Fibroblast of skin of right biceps (primary cell): ENCODE measurements at regions not wholly inside any gene's neighbourhood (a gene's known extent, or its start where the extent isn't known, plus 50 kb on each side); places are given as distances from the start of the nearest gene placed in this dataset.

Source experiments
- DNase-seq: peaks from one replicate; pipeline ENCODE4 v3.0.0-alpha.2; 2013

DNA sequence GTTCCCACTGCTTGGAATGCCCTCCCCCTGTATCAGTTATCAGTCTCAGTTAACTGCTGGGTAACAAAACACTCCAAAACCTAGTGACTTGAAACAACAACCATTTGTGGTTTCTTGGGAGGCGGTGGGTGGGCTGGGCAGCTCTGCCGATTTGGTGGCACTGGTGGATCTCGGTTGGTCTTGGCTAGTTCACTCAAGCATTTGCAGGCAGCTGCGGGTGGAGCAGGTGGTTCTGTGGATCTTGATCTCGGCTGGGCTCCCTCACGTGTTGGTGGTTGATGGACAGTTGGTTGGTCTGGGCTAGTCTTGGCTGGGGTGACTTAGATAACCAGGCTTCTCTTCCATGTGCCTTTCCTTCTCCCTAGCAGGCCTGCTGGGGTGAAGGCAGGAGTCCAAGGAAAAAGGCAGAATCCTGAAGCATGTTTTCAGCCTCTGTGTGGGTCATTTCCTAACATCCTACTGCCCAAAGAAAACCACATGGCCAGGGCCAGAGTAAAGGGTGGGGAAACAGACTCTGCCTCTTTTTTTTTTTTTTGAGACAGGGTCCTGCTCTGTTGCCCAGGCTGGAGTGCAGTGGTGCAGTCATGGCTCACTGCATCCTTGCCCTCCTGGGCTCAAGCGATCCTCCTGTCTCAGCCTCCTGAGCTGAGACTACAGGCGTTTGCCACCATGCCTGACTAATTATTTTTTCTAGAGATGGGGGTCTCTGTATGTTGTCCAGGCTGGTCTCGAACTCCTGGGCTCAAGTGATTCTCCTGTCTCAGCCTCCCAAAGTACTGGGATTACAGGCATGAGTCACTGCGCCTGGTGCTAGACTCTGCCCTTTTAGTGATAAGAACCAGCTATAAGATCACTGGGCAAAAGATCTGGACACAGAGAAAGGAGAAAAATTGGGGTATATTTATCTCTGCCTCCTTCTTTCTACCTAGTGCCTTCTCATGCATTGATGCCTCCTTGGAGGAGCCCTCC lies 183.7 kb downstream of the RGS3 start:
- no peak for DNase-seq

DNA sequence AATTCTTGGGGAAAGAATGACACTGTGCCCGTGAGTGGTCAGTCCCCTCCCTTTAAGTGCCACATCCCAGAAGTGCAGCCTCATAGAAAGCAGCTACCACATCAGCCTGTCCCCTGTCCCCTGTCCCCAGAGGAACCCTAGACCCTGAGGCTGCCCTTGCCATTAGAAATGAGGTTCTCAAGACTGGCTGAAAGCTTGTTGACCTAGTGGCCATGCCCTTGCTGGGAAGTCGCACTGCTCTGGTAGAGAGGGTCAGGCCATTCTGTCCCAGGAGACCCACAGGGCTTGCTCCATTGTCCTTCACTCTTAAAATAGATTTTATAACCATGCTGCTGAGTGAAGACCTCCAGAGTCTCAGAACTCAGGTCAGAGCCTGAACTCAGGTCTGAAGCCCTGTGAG lies 184.5 kb downstream of the RGS3 start:
- no peak for DNase-seq

DNA sequence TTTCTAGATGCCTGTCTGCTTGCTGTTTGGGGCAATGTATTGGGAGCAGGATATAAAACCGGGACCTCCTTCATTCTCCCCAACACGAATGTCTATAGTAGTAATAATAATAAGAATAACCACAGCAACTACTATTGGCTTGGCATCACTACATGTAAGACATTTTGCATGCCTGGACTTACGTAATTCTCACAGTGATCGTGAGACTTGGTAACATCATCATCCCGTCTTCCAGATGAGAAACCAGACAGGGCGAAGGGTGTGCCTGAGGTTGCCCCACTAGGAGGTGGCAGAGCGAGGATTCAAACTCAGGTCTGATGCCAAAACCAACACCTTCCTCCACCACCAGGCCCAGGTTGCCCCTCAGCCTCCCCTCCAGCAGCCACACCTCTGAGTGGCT lies 185.1 kb downstream of the RGS3 start:
- DNase-seq, result no peak

DNA sequence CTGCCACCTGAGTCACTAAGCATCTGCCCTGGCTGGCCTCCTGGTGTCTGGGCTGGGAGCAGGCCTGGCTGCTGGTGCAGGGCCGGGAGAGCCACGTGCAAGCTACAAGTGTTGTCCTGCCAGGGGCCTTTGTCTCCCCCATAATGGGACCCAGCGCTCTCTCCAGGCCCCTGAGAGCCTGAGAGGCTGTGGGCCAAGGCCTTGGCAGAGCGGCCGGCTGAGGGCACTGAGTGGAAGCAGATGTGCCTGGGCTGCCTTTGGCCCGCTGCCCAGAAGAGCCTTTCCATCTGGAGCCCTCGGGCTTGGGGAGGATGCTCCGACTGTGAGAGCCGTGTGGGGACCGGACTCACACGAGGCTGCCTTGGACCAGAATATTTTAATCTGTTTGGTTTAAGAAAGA lies 185.5 kb downstream of the RGS3 start:
- peak; percentile 41 for DNase-seq

DNA sequence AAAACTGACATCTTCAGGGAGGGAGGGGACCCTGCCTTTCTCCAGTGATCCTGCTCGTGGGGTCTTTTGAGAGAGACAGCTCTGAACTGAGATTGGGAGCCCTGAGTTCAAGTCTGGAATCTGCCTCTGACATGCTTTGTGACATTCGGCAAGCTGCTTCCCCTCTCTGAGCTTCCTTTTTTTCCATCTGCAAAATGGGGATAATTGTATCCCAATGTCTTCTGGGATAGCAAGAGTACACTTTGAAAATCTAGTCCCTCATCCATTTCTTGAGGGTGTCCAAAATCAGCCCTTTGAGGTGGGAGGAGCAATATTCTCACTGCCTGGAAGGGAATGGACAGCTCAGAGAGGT lies 186.3 kb downstream of the RGS3 start:
- no peak for DNase-seq

DNA sequence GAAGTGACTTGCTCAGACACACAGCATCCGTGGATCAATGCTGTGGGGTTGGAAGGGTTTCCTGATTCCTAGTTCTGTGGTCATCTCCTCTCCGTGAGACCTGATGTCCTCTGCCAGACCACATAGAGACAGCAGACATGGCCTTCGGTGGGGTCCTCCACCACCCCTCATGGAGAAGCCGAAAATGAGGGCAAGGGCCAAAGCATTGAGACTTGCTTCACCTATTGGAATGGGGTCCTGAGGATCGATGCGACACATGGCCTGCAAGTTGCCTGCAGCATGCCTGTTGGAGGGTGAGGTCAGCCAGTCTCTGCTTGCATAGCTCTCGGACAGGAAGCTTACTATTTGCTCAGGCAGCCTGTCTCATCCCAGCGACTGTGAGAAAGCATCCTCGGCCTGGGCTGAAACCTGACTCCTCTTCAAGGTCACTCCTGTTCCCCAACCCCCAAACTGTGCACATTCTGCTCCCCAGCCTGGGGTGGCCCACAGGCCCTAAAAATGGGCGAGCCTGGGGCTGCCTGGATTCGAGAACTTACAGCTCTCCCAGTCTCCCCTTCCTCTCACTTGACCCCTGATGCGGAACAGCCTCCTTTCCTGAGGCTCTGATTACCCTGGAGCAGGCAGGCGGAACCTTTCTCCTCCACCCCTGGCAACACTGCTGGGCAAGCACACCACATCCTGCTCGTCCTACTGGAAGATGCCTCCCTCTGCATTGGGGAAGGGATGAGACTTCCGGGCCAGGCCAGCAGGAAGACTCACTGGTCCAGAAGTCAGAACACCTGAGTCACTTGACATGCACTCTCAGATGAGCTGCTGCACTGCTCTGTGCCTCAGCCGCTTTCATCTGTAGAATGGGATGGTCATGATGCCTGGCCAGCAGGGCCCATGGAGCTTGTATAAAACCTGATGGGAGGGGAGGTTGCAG lies 186.9 kb downstream of the RGS3 start:
- peak; percentile 53 for DNase-seq

DNA sequence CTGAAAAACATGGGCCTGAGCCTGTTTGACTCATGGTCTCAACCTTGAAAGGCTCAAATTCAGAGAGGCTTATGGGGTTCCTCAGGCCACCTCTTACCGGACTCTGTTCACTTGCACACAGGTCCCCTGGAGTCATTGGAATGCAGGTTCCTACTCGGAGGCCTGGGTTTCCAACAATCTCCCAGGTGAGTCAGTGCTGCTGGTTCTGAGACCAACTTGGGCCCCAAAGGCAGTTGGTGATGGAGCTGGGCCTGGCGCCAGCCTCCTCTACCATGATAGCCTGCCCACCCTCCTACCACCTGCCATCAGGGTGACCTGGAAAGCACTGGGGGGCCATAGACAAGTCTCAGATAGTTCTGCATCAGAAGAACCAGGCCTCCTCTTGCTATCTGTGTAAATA lies 188.4 kb downstream of the RGS3 start:
- no peak for DNase-seq

DNA sequence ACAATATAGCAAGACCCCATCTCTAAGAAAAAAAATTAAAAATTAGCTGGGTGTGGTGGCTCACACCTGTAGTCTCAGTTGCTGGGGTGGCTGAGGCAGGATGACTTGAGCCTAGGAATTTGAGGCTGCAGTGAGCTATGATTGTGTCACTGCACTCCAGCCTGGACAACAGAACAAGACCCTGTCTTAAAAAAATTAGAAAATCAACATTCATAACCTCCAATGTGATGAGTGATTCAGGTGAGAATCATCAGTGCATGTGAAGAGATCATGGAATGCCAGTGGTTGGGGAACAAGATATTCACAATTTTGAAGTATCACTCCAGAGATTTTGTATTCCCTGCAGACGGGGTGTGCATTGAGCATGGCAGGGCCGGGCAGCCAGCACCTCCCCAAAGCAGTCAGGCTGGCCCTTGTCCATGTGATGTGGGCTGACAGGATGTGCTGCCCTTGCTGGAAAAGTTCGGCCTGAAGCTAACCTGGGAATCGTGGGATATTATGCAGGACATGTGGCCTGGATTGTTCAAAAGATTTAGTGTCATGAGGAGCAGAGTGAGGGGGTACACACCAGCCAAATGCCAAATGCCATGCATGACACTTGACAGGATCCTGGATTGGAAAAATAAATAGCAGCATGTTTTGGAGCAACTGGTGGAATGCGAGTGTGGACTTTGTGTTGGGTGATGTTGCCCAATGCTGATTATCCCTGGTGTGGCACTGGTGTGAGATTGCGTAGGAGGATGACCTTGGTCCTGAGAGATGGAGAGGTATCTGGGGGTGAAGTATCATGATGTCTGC lies 189.0 kb downstream of the RGS3 start:
- no peak for DNase-seq

DNA sequence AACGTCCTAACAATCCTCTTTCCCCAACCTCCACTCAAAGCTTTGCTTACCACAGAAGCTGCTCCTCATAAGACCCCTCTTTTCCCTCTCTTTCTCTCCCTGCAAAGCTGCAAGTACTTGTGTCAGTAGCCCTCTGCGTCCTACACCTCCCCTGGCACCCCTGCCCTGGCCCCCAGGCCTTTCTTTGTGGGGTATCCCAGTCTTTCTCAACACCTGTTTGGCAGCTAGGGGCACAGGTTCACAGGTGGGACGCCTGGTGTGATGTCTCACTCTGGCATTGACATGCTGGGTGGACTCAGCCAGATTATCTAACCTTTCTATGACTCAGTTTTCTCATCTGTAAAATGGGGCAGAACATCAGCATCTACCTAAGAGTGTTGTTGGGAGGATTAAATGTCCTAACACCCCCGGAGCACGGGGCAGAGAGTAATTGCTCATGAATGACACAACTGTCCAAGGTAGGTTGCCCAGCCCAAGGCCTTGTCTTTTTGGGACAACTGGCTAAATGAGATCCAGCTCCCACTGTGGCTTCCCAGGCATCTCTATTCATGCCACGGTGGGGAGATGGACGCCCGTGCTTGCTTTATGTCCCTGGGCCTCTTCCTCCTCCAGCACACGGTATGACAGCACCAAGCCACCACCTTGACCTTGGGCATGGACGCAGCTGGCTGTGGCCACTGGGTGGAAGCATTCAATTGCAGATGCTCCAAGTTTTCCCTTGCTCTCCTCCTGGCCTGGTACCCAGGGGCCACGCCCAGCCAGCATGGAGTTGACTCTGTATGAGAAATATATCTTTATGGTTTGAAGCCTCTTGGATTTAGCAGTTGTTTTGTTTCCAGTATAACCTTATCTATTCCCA lies 190.4 kb downstream of the RGS3 start:
- no peak for DNase-seq

DNA sequence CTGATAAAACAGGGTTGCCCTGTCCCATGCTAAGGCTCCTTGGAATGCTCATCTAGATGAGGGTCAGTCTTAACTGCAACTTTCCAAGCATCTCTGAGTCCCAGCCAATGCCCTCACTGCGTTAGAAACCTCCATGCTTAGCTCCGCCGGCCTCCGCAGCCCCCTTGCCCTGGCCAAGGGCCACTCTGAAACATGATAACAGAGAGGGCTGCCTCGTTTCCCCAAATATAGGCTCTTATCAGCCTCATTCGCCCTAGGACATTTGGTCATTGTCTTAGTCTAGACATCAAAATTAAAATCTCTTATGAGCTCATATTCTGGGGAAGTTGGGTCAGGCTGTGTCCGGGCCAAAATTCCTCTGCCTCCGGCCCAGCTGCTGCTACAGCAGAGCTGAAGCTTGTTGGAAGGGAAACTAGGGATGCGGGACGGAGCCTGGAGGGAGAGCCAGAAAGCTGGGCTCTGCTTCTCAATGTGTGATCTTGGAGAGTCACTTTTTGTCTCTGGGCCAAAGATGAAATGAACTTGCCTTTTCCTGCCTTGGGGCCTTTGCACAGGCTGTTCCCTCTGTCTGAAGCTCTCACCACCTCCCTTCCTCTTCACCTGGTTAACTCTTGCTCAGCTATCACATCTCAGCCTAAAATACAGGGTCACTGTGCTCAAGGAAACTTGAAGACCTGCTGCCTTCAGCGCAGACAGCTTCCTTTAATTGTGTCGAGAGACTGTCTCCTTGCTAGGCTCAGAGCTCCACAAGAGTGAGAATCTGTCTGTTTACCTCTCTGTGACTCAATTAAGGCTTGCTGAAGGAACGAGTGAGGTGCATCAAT lies 191.3 kb downstream of the RGS3 start:
- DNase-seq, result no peak

DNA sequence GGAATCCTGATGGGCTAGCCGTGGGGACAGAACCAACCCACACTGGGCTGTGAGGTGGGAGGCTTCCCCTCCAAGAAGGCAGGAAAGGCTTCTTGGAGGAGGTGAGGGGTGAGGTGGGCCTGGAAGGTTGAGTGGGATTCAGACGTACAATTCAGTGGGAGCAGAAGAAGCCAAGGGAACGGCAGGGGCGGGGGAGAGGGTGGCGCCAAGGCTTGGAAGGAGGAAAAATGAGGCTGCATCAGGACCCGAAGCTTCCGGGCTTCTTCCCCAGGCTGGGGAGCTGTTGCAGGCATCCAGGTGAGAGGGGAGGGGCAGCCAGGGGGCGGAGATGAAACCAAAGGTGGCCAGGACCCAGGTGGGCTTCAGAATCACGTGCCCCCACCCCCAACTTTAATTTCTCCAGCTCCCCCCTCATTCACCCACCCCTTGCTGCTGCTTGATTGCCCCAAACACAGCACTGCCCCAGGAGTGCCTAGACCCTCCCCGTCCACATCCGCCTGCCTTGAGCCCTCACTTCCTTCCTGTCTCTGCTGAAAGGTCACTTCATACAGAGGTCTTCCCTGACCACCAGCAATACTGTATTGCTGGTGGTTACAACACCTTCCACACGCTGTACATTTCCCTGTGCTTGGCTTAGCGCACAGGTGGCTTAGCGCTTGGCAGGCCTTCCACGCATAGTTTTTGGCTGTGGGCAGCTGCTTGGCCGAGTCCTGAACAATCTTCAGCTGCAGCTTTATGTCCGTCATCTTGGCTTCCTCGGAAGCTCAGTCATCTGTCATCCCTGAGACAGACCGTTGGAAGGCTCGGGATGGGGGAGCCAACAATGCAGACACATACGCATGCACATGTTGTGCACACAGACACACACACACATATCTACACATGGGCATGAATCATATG lies 193.5 kb downstream of the RGS3 start:
- no peak for DNase-seq

DNA sequence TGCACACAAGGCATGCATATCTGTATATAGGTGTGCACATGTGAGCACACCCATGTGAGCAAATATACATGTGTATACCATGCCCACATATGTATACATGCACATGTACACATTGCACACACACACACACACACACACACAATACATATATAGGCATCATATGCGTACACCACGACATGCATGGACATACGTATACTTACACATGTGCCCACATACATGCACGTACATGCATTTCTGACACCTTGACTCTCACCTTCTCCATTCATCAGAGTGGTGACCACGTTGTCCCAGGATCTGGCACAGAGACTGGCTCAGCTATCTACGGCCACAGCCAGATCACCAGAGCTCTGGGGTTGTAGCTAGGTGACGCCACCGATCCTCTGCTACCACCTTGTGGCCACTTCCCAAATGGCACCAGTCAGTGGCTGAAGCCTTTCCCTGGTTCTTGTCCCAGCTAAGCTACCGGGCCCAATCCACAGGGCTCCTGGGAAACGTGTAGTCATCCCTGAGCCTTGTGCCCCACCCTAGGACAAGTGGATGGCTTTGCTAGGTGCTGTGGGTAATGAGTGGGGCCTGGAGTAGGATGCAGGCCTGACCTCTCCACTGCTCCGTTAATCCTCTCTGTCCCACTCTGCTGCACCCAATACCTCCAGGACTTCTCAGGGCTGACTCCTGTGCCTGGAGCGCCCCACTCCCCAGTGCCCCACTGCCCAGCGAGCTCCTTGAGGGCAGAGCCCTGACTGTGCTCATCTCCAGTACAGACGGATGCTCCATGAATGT lies 194.4 kb downstream of the RGS3 start:
- DNase-seq, result peak; percentile 75

DNA sequence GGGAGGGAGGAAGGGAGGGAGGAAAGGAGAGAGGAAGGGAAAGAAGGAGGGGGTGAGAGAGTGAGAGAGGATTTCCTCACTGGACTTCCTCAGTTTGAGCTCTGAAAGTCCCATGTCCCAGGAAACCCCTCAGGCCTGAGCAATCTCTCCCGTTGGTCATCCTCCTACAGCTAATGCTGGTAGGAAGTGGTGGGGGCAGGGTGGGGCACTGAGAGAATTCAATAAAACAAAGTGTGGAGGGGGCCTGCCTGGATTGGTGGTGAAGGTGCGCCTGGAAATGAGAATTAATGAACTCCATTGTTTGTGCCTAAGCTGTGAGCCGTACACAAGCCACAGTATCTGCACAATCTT lies 195.0 kb downstream of the RGS3 start:
- no peak for DNase-seq

DNA sequence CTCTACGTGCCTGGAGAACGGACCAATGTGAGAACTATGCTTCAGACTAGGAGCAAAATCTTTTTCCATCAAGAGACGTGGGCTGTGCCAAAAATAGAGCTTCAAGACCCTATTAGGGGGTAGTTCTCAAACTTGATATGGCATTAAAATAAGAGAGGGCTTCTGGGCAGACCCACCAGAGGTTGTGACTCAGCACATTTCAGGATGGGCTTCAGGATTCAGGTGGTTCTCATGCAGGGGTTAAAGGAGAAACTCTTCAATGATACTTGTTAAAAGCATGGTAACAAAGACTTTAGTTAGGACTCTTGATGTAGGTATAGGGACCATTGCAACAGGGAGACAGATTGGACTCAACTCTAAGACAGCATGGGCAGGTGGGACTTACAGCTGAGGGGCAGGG lies 195.5 kb downstream of the RGS3 start:
- no peak for DNase-seq

DNA sequence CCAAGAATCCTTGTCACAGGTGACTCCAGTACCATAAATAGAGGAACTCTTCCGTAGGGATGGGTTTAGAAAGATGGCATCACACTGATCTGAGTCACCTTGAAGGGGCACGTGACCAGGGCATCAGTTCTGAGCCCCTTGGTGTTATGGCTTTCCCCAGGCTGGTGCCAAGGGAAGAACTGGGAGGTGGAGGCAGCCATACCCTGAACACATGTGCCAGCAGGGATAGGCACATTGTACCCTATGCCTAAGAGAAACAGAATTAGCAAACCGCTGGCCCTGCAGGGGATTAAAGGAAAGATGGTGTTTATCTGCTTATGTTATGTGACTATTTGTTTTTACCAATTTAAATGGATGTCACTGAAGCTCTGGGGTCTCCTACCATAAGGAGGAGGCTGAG lies 196.2 kb downstream of the RGS3 start:
- DNase-seq, result no peak

DNA sequence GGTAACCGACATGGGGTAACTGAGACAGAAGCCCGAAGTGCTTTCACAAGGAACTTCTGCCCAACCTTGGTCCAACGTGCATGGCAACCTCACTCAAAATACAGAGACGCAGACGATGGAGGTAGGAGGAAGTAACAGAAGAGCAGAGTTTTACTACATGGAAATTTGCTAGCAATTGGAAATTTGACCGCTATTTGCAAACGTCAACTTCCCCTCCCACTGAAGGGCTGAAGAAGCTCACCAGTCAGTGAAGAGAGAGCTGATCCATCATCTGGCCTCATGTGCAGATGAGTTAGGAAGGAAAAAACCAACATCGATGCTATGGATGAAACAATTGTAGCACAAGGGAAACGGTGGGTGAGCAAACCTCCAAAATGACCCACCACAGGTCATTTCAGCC lies 196.7 kb downstream of the RGS3 start:
- no peak for DNase-seq

DNA sequence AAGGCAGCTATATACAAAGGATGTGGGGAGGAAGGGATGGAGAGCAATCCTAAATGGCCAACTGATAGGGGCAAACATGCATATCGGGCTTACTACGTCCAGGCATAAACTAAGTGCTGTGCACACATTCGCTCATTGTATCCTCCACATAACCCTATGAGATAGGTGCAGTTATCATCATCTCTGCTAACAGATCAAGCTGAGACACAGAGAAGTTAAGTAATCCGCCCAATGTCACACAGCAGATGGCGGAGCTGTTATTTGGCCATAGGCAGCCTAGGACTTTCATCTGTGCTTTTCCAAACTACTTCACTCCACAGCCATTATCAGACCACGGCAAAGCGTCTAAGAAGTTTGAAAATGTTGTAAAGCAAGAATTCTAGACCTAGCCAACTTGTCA lies 197.5 kb downstream of the RGS3 start:
- DNase-seq, result no peak

DNA sequence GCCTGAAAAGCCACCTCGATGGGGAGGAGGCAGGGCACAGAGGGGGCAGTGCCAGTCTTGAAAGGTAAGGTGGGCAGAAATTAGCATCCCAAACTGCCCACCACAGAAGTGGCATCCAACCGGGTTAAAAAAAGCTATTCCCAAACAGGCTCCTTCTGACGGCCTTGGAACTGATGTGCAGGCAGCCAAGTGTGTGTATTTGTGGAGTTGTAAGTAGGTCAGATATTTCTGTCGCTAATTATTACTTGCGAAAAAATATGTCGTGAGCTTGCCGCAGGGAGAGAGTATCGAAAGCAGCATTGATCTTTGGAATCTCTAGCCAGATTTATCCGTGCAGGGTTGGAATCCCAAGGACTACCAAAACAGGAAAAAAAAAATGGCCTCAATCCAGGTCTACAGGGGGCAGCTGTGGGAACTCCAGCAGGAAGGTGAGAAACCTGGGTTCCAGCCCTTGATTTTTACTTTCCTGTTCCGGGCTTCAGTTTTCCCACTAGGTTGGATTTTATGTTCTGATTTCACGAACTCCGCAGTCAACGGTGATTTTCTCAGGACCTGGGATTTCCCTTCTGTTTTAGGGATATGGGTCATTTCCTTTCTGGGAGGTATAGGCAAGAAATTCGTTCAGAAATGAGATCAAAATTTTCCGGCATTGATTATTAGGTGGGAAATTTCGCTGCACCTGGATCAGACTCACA lies 200.8 kb downstream of the RGS3 start:
- DNase-seq, result no peak

DNA sequence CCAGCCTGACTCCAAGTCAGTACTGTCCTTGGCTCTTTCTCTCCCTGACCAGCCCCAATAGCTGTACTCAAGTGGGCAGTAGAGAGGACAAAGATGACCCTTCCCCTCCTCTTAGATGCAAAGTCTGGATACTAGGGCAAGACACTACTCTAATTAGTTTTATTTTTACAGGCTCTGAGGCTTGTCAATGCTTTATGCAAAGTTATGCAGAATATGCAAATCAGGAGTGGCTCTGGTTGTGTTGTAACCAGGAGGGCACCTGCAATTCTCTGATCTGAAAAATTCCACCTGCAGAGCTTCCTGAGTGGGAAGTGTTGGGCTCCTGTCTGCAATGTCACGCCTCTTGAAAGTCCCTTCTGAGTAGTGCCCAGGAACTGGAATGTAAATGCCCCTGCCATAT lies 201.5 kb downstream of the RGS3 start:
- no peak for DNase-seq
